ENCODE measurements at regions not wholly inside any gene's neighbourhood (a gene's known extent, or its start where the extent isn't known, plus 50 kb on each side); places are given as distances from the start of the nearest gene placed in this dataset.

DNA sequence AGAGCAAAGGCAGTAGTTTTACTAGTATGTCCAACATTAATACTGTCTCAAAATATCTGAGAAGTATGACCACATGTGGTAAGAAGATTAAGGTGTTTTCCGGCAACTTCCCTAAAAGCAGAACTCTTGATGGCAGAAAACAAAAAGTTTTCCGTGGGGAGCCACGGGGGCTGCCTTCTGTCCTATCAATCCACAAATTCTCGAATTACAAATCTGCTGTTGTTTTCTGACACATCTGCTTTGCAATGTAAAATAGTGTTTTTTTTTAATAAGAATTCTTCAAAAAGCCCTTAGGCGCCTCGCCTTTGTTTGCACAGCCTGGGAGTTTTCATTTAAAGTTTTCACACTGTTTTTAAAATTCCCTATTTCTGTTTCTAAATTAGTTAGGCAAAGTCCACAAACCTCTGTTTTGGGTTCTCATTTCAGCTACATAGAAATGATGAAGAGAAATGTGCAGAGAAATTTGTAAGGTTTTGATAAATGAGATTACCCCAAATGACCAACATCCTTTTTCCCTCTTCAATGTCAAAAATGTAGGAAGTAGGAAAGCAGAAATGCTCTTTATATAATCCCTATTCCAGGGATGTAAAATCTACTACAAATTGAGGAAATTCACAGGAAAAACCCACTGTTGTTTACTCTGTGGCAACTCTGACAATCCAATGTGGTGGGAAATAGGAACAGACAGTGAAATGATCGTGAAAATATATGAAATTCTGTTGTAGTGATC lies 385.8 kb downstream of the ZEB2 start:
- TF ChIP-seq, protein P1, sequence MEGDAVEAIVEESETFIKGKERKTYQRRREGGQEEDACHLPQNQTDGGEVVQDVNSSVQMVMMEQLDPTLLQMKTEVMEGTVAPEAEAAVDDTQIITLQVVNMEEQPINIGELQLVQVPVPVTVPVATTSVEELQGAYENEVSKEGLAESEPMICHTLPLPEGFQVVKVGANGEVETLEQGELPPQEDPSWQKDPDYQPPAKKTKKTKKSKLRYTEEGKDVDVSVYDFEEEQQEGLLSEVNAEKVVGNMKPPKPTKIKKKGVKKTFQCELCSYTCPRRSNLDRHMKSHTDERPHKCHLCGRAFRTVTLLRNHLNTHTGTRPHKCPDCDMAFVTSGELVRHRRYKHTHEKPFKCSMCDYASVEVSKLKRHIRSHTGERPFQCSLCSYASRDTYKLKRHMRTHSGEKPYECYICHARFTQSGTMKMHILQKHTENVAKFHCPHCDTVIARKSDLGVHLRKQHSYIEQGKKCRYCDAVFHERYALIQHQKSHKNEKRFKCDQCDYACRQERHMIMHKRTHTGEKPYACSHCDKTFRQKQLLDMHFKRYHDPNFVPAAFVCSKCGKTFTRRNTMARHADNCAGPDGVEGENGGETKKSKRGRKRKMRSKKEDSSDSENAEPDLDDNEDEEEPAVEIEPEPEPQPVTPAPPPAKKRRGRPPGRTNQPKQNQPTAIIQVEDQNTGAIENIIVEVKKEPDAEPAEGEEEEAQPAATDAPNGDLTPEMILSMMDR (conservative IDR thresholded peaks at IDR 0.05; ENCODE audit: low read depth, low read length): no peak
- TF ChIP-seq EZH2 (IDR thresholded peaks at IDR 0.05; ENCODE audit: borderline replicate concordance, low read depth, low read length, poor library complexity, severe bottlenecking): no peak
